Stimulated activated CD4-positive, alpha-beta T cell treated with anti-CD3 and anti-CD28 coated beads, Interleukin-1b, Interleukin-23, amount 100 ng/mL, for 24 hours (primary cell): ENCODE measurements at regions not wholly inside any gene's neighbourhood (a gene's known extent, or its start where the extent isn't known, plus 50 kb on each side); places are given as distances from the start of the nearest gene placed in this dataset.
"Not testable (repeated sequence)": the region's sequence is repeated elsewhere in the genome, so short reads cannot be mapped to it uniquely, and the experiment has no call there.

ENCODE experiments used
- DNase-seq, 4 experiments: peaks; one replicate each; pipeline ENCODE4 v3.0.0-alpha.2; 2020; ENCODE audit warnings: low read depth in 4 of 4, low spot score in 1 of 4

- no peak for DNase-seq
Measured at GRCh38 chr10:33712825-33713224, 378.4 kb upstream of the NRP1 start.

GRCh38 chr10:33710006-33710405 is 375.5 kb upstream of the NRP1 start:
- no peak for DNase-seq

- no peak for DNase-seq
Measured at GRCh38 chr10:33709008-33709753, 374.7 kb upstream of the NRP1 start.

- no peak for DNase-seq
Measured at GRCh38 chr10:33708561-33708960, 374.1 kb upstream of the NRP1 start.

- DNase-seq: no peak
Measured at GRCh38 chr10:33706746-33707145, 372.3 kb upstream of the NRP1 start.

- DNase-seq: no peak
Measured at GRCh38 chr10:33706191-33706590, 371.7 kb upstream of the NRP1 start.

GRCh38 chr10:33704214-33704830 is 369.9 kb upstream of the NRP1 start:
- no peak for DNase-seq

- DNase-seq: no peak
Measured at GRCh38 chr10:33703501-33704213, 369.2 kb upstream of the NRP1 start.

- no peak for DNase-seq
Measured at GRCh38 chr10:33698033-33698432, 363.6 kb upstream of the NRP1 start.

GRCh38 chr10:33697016-33697415 is 362.5 kb upstream of the NRP1 start:
- no peak for DNase-seq

GRCh38 chr10:33695536-33695935 is 361.1 kb upstream of the NRP1 start:
- DNase-seq: no peak

GRCh38 chr10:33690536-33690935 is 356.1 kb upstream of the NRP1 start:
- DNase-seq: not testable (repeated sequence)

GRCh38 chr10:33688506-33688905 is 354.0 kb upstream of the NRP1 start:
- no peak for DNase-seq

GRCh38 chr10:33684211-33684611 is 349.7 kb upstream of the NRP1 start:
- no peak for DNase-seq

GRCh38 chr10:33681595-33681994 is 347.1 kb upstream of the NRP1 start:
- DNase-seq: no peak

GRCh38 chr10:33680036-33680435 is 345.6 kb upstream of the NRP1 start:
- DNase-seq: no peak

- DNase-seq: no peak
Measured at GRCh38 chr10:33676606-33677339, 342.3 kb upstream of the NRP1 start.

GRCh38 chr10:33674986-33675599 is 340.6 kb upstream of the NRP1 start:
- no peak for DNase-seq

- no peak for DNase-seq
Measured at GRCh38 chr10:33674491-33674890, 340.0 kb upstream of the NRP1 start.

- no peak for DNase-seq
Measured at GRCh38 chr10:33673839-33674415, 339.5 kb upstream of the NRP1 start.

GRCh38 chr10:33669904-33670303 is 335.4 kb upstream of the NRP1 start:
- no peak for DNase-seq
